KBM-7 (cell line): ENCODE measurements at regions not wholly inside any gene's neighbourhood (a gene's known extent, or its start where the extent isn't known, plus 50 kb on each side); places are given as distances from the start of the nearest gene placed in this dataset.

ENCODE experiments used
- DNase-seq: peaks from one replicate; pipeline ENCODE4 v3.0.0-alpha.2; 2015
- in situ Hi-C: fragments of 300-500 bp; cut with MboI; formaldehyde crosslinking; loops from 2 replicates; pipeline ENCODE4 v1.14.3; 2020; ENCODE audit warnings: low sequenced_read_pairs, low pct_unique_long_range_greater_than_20kb, mixed read lengths

GRCh38 chr15:58235961-58236360 lies 97.8 kb downstream of the AQP9 start:
- in situ Hi-C loops, result loop anchor here (25.0 kb wide), 1 partner anchor 526 kb away; the partner anchor contains the start of gene MINDY2
- DNase-seq, result no peak

- in situ Hi-C loops, result loop anchor here (25.0 kb wide), 1 partner anchor 522 kb away; the partner anchor contains the start of gene MINDY2
- no peak for DNase-seq
These were observed 102.2 kb downstream of the AQP9 start for GRCh38 chr15:58240191-58240932.

GRCh38 chr15:58241872-58242271 lies 103.7 kb downstream of the AQP9 start:
- in situ Hi-C loops, result loop anchor here (25.0 kb wide), 1 partner anchor 520 kb away; the partner anchor contains the start of gene MINDY2

GRCh38 chr15:58243070-58243469 lies 104.9 kb downstream of the AQP9 start:
- in situ Hi-C loops, result loop anchor here (25.0 kb wide), 1 partner anchor 519 kb away; the partner anchor contains the start of gene MINDY2
- no peak for DNase-seq

More at GRCh38 chr15:58241872-58242271, 103.7 kb downstream of the AQP9 start:
- no peak for DNase-seq

GRCh38 chr15:58244536-58244935 lies 106.4 kb downstream of the AQP9 start:
- in situ Hi-C loops, result loop anchor here (25.0 kb wide), 1 partner anchor 518 kb away; the partner anchor contains the start of gene MINDY2
- no peak for DNase-seq

- no peak for DNase-seq
- in situ Hi-C loops, result loop anchor here (25.0 kb wide), 1 partner anchor 516 kb away; the partner anchor contains the start of gene MINDY2
These were observed 107.9 kb downstream of the AQP9 start for GRCh38 chr15:58246041-58246440.

- in situ Hi-C loops, result loop anchor here (25.0 kb wide), 1 partner anchor 514 kb away; the partner anchor contains the start of gene MINDY2
These were observed 110.0 kb downstream of the AQP9 start for GRCh38 chr15:58247855-58248842.

GRCh38 chr15:58249646-58250312 lies 111.6 kb downstream of the AQP9 start:
- no peak for DNase-seq
- in situ Hi-C loops, result loop anchor here (25.0 kb wide), 1 partner anchor 513 kb away; the partner anchor contains the start of gene MINDY2

More at GRCh38 chr15:58247855-58248842, 110.0 kb downstream of the AQP9 start:
- peak; percentile 83 for DNase-seq

- DNase-seq, result no peak
- in situ Hi-C loops, result no loop called here
These were observed 114.6 kb downstream of the AQP9 start for GRCh38 chr15:58252586-58253323.

GRCh38 chr15:58257776-58258325 lies 119.7 kb downstream of the AQP9 start:
- in situ Hi-C loops, result no loop called here

GRCh38 chr15:58258501-58259292 lies 120.5 kb downstream of the AQP9 start:
- in situ Hi-C loops, result no loop called here
- DNase-seq, result no peak

More at GRCh38 chr15:58257776-58258325, 119.7 kb downstream of the AQP9 start:
- DNase-seq, result no peak

- in situ Hi-C loops, result no loop called here
- DNase-seq, result no peak
These were observed 122.1 kb downstream of the AQP9 start for GRCh38 chr15:58260205-58260724.

GRCh38 chr15:58260725-58261267 lies 122.6 kb downstream of the AQP9 start:
- DNase-seq, result no peak
- in situ Hi-C loops, result no loop called here

GRCh38 chr15:58261368-58261767 lies 123.2 kb downstream of the AQP9 start:
- in situ Hi-C loops, result no loop called here
- DNase-seq, result no peak

- in situ Hi-C loops, result no loop called here
- no peak for DNase-seq
These were observed 126.1 kb downstream of the AQP9 start for GRCh38 chr15:58264053-58264971.

- in situ Hi-C loops, result no loop called here
- no peak for DNase-seq
These were observed 128.9 kb downstream of the AQP9 start for GRCh38 chr15:58267051-58267450.
